PC-3 (cell line): ENCODE measurements at regions not wholly inside any gene's neighbourhood (a gene's known extent, or its start where the extent isn't known, plus 50 kb on each side); places are given as distances from the start of the nearest gene placed in this dataset.

Experiments
- ATAC-seq: fragments of 200-7000 bp; cut with Tn5 transposase; 2 replicates; pipeline ENCODE4 v1.9.1; 2020; ENCODE audit warnings: mild to moderate bottlenecking, moderate library complexity
- BruUV-seq: library from RNA; stranded (reverse); fragments of 400-500 nt; replicated peaks from 2 replicates; lab custom pipeline; 2021; lab: Mats Ljungman, UMichigan
- CTCF ChIA-PET: fragments of 300-600 bp; sonication (Branson Sonifier 250); formaldehyde crosslinking; loops from one replicate; lab custom pipeline; 2022; ENCODE audit warnings: antibody characterized with exemption; lab: Charles Lee
- POLR2A ChIA-PET: fragments of 300-600 bp; sonication (Branson Sonifier 250); formaldehyde crosslinking; loops from one replicate; lab custom pipeline; 2022; ENCODE audit warnings: antibody characterized with exemption; ENCODE audit not compliant: unreplicated experiment; lab: Charles Lee
- DNase-seq: peaks from one replicate; pipeline ENCODE4 v3.0.0-alpha.2; 2015
- H2AFZ ChIP-seq: fragments of 300-600 bp; sonication (generic); 2 replicates; pipeline ENCODE4 v1.6.0; 2016; ENCODE audit warnings: antibody characterized with exemption, low read length
- H3F3A ChIP-seq: fragments of 300-600 bp; sonication (generic); one replicate; pipeline ENCODE4 v1.6.0; 2017; ENCODE audit warnings: antibody characterized with exemption, low read length, control low read depth, mild to moderate bottlenecking; ENCODE audit not compliant: unreplicated experiment
- H3K27ac ChIP-seq: fragments of 300-600 bp; sonication (generic); 2 replicates; pipeline ENCODE4 v1.5.1; 2016; ENCODE audit warnings: mild to moderate bottlenecking, low read length
- H3K27me3 ChIP-seq: fragments of 300-600 bp; sonication (generic); 2 replicates; pipeline ENCODE4 v1.6.1; 2016; ENCODE audit warnings: low read length, mixed read lengths
- H3K36me3 ChIP-seq: fragments of 300-600 bp; sonication (generic); 2 replicates; pipeline ENCODE4 v1.6.1; 2016; ENCODE audit warnings: low read depth, mixed run types, low read length, mixed read lengths
- H3K4me1 ChIP-seq: fragments of 300-600 bp; sonication (generic); 2 replicates; pipeline ENCODE4 v1.5.1; 2016; ENCODE audit warnings: low read length; ENCODE audit not compliant: insufficient read depth
- H3K4me2 ChIP-seq: fragments of 300-600 bp; sonication (generic); 2 replicates; pipeline ENCODE4 v1.6.0; 2016; ENCODE audit warnings: low read length
- H3K4me3 ChIP-seq: fragments of 300-600 bp; sonication (generic); 2 replicates; pipeline ENCODE4 v1.5.1; 2016; ENCODE audit warnings: mild to moderate bottlenecking, low read length, mixed read lengths
- H3K79me2 ChIP-seq: fragments of 300-600 bp; sonication (generic); 2 replicates; pipeline ENCODE4 v1.6.1; 2017; ENCODE audit warnings: low read length, mixed read lengths
- H3K9ac ChIP-seq: fragments of 300-600 bp; sonication (generic); 2 replicates; pipeline ENCODE4 v1.6.0; 2016; ENCODE audit warnings: mild to moderate bottlenecking, low read length
- H3K9me2 ChIP-seq: fragments of 300-600 bp; sonication (generic); replicated peaks from 2 replicates; pipeline ENCODE4 v1.6.1; 2016; ENCODE audit warnings: mixed run types, low read length, mixed read lengths
- H3K9me3 ChIP-seq: fragments of 300-600 bp; sonication (generic); 2 replicates; pipeline ENCODE4 v1.6.1; 2016; ENCODE audit warnings: low read length, mixed read lengths
- H4K20me1 ChIP-seq: fragments of 300-600 bp; sonication (generic); 2 replicates; pipeline ENCODE4 v1.6.1; 2016; ENCODE audit warnings: low read length, mixed read lengths
- CTCF ChIP-seq: fragments of 300-600 bp; sonication (generic); conservative IDR thresholded peaks from 2 replicates; pipeline ENCODE4 v1.5.1; 2017; ENCODE audit warnings: antibody characterized with exemption, low read depth, mild to moderate bottlenecking, low read length
- EZH2 ChIP-seq: fragments of 300-600 bp; sonication (generic); IDR thresholded peaks from one replicate; pipeline ENCODE4 v1.6.1; 2017; ENCODE audit warnings: antibody characterized with exemption, mild to moderate bottlenecking, low read length; ENCODE audit not compliant: unreplicated experiment
- EZH2phosphoT487 ChIP-seq: fragments of 300-600 bp; sonication (generic); IDR thresholded peaks from 2 replicates; pipeline ENCODE4 v1.6.1; 2018; ENCODE audit warnings: mild to moderate bottlenecking, antibody characterized with exemption, low read length, borderline replicate concordance
- intact Hi-C: fragments of 100-400 bp; cut with micrococcal nuclease; formaldehyde crosslinking; loops from 2 replicates; pipeline ENCODE4 v1.9.0; 2023

GRCh38 chr5:81843845-81844244 is 92.9 kb upstream of the SSBP2 start:
- ChIA-PET CTCF (interaction anchor here (1.0 kb wide), 1 partner anchor 322 kb away, joined by 3 read pairs; no protein-coding TSS in a partner anchor), POLR2A (interaction anchor here (0.6 kb wide), 2 partner anchors 320 to 1873 kb away, joined by 3 to 6 read pairs; no protein-coding TSS in a partner anchor)
- Histone ChIP-seq H3K9ac (no peak overlapping the region), H3K4me3 (no peak overlapping the region), H2AFZ (no peak overlapping the region), H4K20me1 (no peaks in the 10 kb centered on the region), H3K79me2 (no peaks in the 10 kb centered on the region), H3K4me2 (no peak overlapping the region), H3K9me2 (no peaks in the 10 kb centered on the region), H3K36me3 (no peaks in the 10 kb centered on the region), H3K9me3 (no peaks in the 10 kb centered on the region), H3K27ac (no peak overlapping the region), H3K4me1 (peaks cover 11% of the 10 kb centered on the region), H3K27me3 (no peaks in the 10 kb centered on the region), H3F3A (no peaks in the 10 kb centered on the region)
- ATAC-seq: no peak
- no TSS peak for BruUV-seq
- DNase-seq: no peak
- intact Hi-C loops: no loop called here
- no peak for TF ChIP-seq EZH2
- TF ChIP-seq CTCF: no peak
- TF ChIP-seq EZH2phosphoT487: no peak

DNA sequence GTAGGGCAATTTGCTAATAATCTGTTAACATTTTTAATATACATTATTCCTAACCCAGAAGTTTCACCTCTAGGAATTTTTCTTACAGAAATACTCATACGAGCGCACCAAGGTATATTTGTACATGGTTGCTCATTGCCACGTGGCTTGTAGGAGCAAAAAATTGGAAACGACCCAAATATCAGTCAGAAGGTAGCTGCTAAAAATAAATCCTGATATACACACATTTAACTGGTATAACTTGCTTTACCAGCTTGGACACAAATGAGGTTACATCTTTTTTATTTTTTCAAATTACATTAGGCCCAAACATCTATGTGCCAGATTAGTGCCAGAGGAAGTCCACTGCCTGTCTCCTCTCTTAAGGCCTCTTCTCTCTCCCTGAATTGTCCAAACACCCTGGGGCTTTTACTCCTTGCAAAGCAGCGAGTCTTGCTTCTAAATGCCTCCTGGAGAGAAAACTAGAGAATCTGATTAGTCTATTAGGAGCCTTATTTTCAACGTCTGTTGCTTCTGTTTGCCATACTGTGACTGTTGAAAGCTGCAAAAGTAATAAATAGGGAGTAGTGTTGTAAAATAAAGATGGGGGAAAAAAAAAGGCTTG is 92.0 kb upstream of the SSBP2 start:
- Histone ChIP-seq H3K36me3 (no peaks in the 10 kb centered on the region), H2AFZ (peak overlapping the region; percentile 86), H3K4me3 (peak overlapping the region; percentile 56; the same call in 1 of the 2 replicates), H4K20me1 (no peaks in the 10 kb centered on the region), H3F3A (no peaks in the 10 kb centered on the region), H3K9me3 (no peaks in the 10 kb centered on the region), H3K27me3 (no peaks in the 10 kb centered on the region), H3K9ac (peak overlapping the region; percentile 43; the same call in 1 of the 2 replicates), H3K79me2 (no peaks in the 10 kb centered on the region), H3K27ac (peak overlapping the region; percentile 37), H3K4me1 (peaks cover 11% of the 10 kb centered on the region), H3K9me2 (no peaks in the 10 kb centered on the region), H3K4me2 (peak overlapping the region; percentile 84)
- BruUV-seq: no TSS peak
- intact Hi-C loops: no loop called here
- TF ChIP-seq EZH2: no peak
- no peak for TF ChIP-seq CTCF
- no peak for TF ChIP-seq EZH2phosphoT487
- DNase-seq (peak; percentile 87), ATAC-seq (peak; percentile 54)
- CTCF ChIA-PET: interaction anchor here (1.0 kb wide), 1 partner anchor 323 kb away, joined by 3 read pairs; no protein-coding TSS in a partner anchor
- POLR2A ChIA-PET: interaction anchor here (0.6 kb wide), 1 partner anchor 321 kb away, joined by 6 read pairs; no protein-coding TSS in a partner anchor

DNA sequence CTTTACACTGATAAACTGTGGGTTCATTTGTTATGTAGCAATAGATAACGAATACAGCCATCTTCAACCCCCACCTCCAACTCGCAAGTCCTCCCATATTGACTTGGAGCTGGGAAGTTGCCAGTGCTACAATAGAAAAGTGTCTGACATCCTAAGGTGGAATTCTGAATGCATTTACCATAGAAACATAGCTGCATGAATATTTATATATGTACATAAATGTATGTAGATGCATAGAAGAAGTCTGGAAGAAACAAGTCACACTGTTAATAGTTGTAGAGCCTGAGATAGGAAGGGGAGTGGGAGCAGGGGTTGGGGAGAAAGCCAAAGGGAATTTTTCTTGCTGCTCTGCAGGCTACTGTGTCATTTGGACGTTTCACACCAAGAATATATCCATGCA is 88.1 kb upstream of the SSBP2 start:
- no peaks in the 10 kb centered on the region for H3K9me2 ChIP-seq
- no peak overlapping the region for H3K4me3 ChIP-seq
- H2AFZ ChIP-seq: no peak overlapping the region
- no peak for DNase-seq
- POLR2A ChIA-PET: no interaction called here
- BruUV-seq: no TSS peak
- no peaks in the 10 kb centered on the region for H3K36me3 ChIP-seq
- H4K20me1 ChIP-seq: no peaks in the 10 kb centered on the region
- H3K27me3 ChIP-seq: no peaks in the 10 kb centered on the region
- CTCF ChIA-PET: interaction anchor here (1.6 kb wide), 1 partner anchor 327 kb away, joined by 3 read pairs; no protein-coding TSS in a partner anchor
- H3F3A ChIP-seq: no peaks in the 10 kb centered on the region
- no peaks in the 10 kb centered on the region for H3K9me3 ChIP-seq
- H3K79me2 ChIP-seq: no peaks in the 10 kb centered on the region
- H3K27ac ChIP-seq: no peak overlapping the region
- H3K4me2 ChIP-seq: no peak overlapping the region
- TF ChIP-seq CTCF (no peak), EZH2 (no peak), EZH2phosphoT487 (no peak)
- no peak overlapping the region for H3K9ac ChIP-seq
- ATAC-seq: no peak
- peaks cover 11% of the 10 kb centered on the region for H3K4me1 ChIP-seq
- intact Hi-C loops: loop anchor here (5.0 to 10.0 kb wide), 4 partner anchors 52 to 1766 kb away; no protein-coding TSS in a partner anchor
